ENCODE measurements at regions not wholly inside any gene's neighbourhood (a gene's known extent, or its start where the extent isn't known, plus 50 kb on each side); places are given as distances from the start of the nearest gene placed in this dataset.

- TF ChIP-seq USF2 (IDR thresholded peaks at IDR 0.05; ENCODE audit: borderline replicate concordance, low read depth, low read length) (no peak), EP300 (IDR thresholded peaks at IDR 0.05; ENCODE audit: borderline replicate concordance in 1 of 2, low read depth in 1 of 2, low read length in 1 of 2) (no peak), TEAD4 (IDR thresholded peaks at IDR 0.05; ENCODE audit: borderline replicate concordance, insufficient read depth) (no peak), CTCF (IDR thresholded peaks at IDR 0.05) (no peak), USF1 (IDR thresholded peaks at IDR 0.05; ENCODE audit: borderline replicate concordance, low read depth) (no peak), POLR2AphosphoS5 (IDR thresholded peaks at IDR 0.05; ENCODE audit: low read depth, low read length) (no peak), TCF12 (IDR thresholded peaks at IDR 0.05) (no peak), NRF1 (IDR thresholded peaks at IDR 0.05; ENCODE audit: low read depth, low read length) (no peak), GATA2 (CRISPR knock-in tag; IDR thresholded peaks at IDR 0.05) (no peak), MAX (IDR thresholded peaks at IDR 0.05; ENCODE audit: low read depth) (no peak), SMC3 (IDR thresholded peaks at IDR 0.05; ENCODE audit: low read depth, low read length) (no peak), JUND (IDR thresholded peaks at IDR 0.05) (no peak), IRF3 (IDR thresholded peaks at IDR 0.05; ENCODE audit: low read depth, low read length) (no peak)
Measured at GRCh38 chr3:17928502-17929145, 186.2 kb upstream of the TBC1D5 start.

Data from SK-N-SH (cell line).